ENCODE measurements at regions not wholly inside any gene's neighbourhood (a gene's known extent, or its start where the extent isn't known, plus 50 kb on each side); places are given as distances from the start of the nearest gene placed in this dataset.

DNA sequence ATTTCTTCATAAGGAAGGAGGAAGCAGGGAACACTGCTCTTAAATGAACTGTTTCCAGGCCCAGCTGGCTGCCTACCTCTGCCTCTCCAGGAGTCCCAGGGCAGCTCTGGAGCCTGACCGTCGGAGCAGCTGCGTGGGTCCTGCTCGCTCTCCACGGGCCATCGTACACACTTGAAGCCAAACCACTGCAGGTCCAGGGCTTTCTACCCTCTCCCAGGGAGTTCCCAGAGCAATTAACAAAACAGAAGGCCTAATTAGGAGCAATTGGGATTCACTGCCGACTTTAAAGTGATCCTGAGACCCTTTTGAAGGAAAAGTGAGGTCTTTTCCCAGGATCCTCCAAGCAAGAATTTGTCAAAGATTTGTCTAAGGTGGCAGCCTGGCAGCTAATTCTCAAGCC lies 76.9 kb downstream of the OTX2 start:
- POLR2A ChIA-PET: no interaction called here
- no peak for DNase-seq (ENCODE audit: low read depth)
- TF ChIP-seq, protein P1, sequence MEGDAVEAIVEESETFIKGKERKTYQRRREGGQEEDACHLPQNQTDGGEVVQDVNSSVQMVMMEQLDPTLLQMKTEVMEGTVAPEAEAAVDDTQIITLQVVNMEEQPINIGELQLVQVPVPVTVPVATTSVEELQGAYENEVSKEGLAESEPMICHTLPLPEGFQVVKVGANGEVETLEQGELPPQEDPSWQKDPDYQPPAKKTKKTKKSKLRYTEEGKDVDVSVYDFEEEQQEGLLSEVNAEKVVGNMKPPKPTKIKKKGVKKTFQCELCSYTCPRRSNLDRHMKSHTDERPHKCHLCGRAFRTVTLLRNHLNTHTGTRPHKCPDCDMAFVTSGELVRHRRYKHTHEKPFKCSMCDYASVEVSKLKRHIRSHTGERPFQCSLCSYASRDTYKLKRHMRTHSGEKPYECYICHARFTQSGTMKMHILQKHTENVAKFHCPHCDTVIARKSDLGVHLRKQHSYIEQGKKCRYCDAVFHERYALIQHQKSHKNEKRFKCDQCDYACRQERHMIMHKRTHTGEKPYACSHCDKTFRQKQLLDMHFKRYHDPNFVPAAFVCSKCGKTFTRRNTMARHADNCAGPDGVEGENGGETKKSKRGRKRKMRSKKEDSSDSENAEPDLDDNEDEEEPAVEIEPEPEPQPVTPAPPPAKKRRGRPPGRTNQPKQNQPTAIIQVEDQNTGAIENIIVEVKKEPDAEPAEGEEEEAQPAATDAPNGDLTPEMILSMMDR (IDR thresholded peaks at IDR 0.05; ENCODE audit: insufficient read depth, low read depth, low read length): no peak
- Histone ChIP-seq H3K36me3 (ENCODE audit: control insufficient read depth, insufficient read depth, low read length) (no peaks in the 10 kb centered on the region), H3K27me3 (ENCODE audit: control insufficient read depth, insufficient read depth, low read length) (no peaks in the 10 kb centered on the region; the same call in 1 of the 2 replicates), H3K4me3 (ENCODE audit: low read depth, low read length) (no peak overlapping the region)
- CTCF ChIA-PET: no interaction called here

DNA sequence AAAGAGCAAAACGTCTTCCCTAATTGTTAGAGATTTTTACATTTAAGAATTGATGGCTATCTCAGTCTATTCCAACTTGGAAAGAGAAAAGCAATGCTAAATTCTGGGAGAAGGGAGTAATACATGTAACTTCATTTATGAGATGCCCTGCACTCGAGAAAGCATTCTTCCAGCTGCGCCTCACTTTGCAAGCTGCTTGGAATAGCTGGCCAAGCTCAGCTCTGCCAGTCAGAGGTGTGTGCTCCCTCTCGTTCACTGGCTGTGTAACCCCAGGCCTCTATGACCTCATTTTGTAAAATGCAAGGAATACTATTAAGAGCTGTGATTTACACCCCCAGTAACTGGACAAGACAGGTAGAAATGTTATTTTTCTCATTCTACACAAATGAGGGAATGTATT lies 79.1 kb downstream of the OTX2 start:
- Histone ChIP-seq H3K4me3 (ENCODE audit: low read depth, low read length) (no peak overlapping the region), H3K27me3 (ENCODE audit: control insufficient read depth, insufficient read depth, low read length) (no peaks in the 10 kb centered on the region; the same call in 1 of the 2 replicates), H3K36me3 (ENCODE audit: control insufficient read depth, insufficient read depth, low read length) (no peaks in the 10 kb centered on the region)
- DNase-seq (ENCODE audit: low read depth): no peak
- ChIA-PET CTCF (interaction anchor here (0.8 kb wide), 1 partner anchor 241 kb away, joined by 3 read pairs; no protein-coding TSS in a partner anchor), POLR2A (no interaction called here)
- TF ChIP-seq, protein P1 (IDR thresholded peaks at IDR 0.05; ENCODE audit: insufficient read depth, low read depth, low read length): no peak

DNA sequence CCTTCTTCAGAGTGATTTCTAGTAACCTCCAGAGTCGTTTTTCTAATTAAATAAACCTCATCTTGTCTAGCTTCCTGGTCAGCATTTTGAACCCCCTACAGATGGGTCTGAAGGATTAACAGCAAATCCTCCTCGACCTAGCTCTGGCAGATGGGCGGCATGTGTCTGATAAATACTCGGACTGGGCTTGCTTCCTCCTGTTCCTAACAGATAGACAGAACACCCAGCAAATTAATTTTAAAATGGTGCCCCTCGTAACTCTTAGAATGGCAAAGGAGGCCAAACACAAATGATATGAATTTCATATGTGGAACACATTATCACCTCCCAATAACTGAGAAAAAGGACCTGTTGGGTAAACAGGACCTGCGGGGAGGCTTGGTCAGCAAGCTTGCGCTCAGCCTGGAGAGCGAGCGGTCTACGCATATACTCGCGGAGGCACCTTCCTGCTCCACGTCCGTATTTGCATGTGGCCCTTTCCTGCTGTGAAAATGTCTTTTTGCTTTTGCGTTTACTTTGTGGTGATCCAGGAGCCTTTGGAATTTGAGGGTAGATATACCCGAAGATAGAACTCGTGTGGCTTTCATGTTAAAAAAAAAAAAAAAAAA lies 79.6 kb downstream of the OTX2 start:
- DNase-seq (ENCODE audit: low read depth): no peak
- TF ChIP-seq, protein P1 (IDR thresholded peaks at IDR 0.05; ENCODE audit: insufficient read depth, low read depth, low read length): no peak
- Histone ChIP-seq H3K4me3 (ENCODE audit: low read depth, low read length) (no peak overlapping the region), H3K36me3 (ENCODE audit: control insufficient read depth, insufficient read depth, low read length) (no peaks in the 10 kb centered on the region), H3K27me3 (ENCODE audit: control insufficient read depth, insufficient read depth, low read length) (no peaks in the 10 kb centered on the region; the same call in 1 of the 2 replicates)
- POLR2A ChIA-PET: no interaction called here
- CTCF ChIA-PET: interaction anchor here (0.8 kb wide), 1 partner anchor 240 kb away, joined by 3 read pairs; no protein-coding TSS in a partner anchor

DNA sequence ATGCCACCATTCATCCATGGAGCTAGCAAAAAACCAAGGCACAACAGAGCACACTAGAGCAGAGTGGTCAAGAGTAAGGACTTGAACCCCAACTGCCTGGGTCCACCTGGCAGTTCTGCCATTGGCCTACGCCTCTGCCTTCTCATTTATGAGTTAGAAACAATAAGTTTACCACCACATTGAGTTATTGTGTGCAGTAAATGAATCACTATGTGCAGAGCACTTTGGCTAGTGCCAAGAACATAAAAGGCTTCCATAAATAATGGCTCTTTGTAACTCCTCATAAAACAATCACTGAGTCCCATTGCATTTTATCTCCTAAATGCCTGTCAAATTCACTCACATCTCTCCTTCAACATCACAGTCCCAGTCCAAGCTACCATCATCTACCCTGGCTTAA lies 86.3 kb downstream of the OTX2 start:
- TF ChIP-seq, protein P1 (IDR thresholded peaks at IDR 0.05; ENCODE audit: insufficient read depth, low read depth, low read length): no peak
- ChIA-PET POLR2A (no interaction called here), CTCF (no interaction called here)
- no peaks in the 10 kb centered on the region for H3K27me3 ChIP-seq (ENCODE audit: control insufficient read depth, insufficient read depth, low read length)
- H3K36me3 ChIP-seq (ENCODE audit: control insufficient read depth, insufficient read depth, low read length): no peaks in the 10 kb centered on the region
- no peak for DNase-seq (ENCODE audit: low read depth)
- H3K4me3 ChIP-seq (ENCODE audit: low read depth, low read length): no peak overlapping the region

DNA sequence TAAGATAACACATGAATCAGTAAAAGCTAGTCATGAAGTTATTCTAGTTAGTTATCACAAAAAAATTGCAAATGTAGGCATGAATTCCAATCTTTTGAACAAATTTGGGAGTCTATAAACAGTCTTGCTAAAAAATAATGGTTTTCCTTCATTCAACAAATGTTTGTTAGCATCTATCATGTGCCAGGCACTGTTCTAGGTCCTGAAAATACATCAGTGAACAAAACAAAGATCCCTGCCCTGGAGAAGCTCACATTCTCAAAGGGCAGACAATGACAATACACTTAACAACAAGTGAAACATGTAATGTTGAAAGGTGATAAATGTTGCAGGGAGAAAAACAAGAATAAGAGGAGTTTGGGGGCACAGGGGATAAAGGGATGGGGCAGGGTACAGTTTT lies 86.9 kb downstream of the OTX2 start:
- Histone ChIP-seq H3K36me3 (ENCODE audit: control insufficient read depth, insufficient read depth, low read length) (no peaks in the 10 kb centered on the region), H3K27me3 (ENCODE audit: control insufficient read depth, insufficient read depth, low read length) (no peaks in the 10 kb centered on the region), H3K4me3 (ENCODE audit: low read depth, low read length) (no peak overlapping the region)
- CTCF ChIA-PET: no interaction called here
- TF ChIP-seq, protein P1 (IDR thresholded peaks at IDR 0.05; ENCODE audit: insufficient read depth, low read depth, low read length): no peak
- DNase-seq (ENCODE audit: low read depth): no peak
- POLR2A ChIA-PET: no interaction called here
